Tibial nerve (tissue), 4 donors: ENCODE measurements at regions not wholly inside any gene's neighbourhood (a gene's known extent, or its start where the extent isn't known, plus 50 kb on each side); places are given as distances from the start of the nearest gene placed in this dataset.

ENCODE experiments used
- DNase-seq, 2 donors: peaks; one replicate each; pipeline ENCODE4 v3.0.0-alpha.2; 2019; ENCODE audit warnings: low spot score in 2 of 2
- H3K27ac ChIP-seq, 4 donors: fragments of 200-600 bp; sonication (generic) in 3 of 4; one replicate each; pipeline ENCODE4 v1.5.1; 2017 to 2019; ENCODE audit warnings: mild to moderate bottlenecking in 1 of 4
- H3K27me3 ChIP-seq, 2 donors: fragments of 200-600 bp; sonication (generic) in 1 of 2; one replicate each; pipeline versions ENCODE4 v1.5.1 to v1.6.0; 2017 to 2019
- H3K36me3 ChIP-seq, 3 donors: fragments of 200-600 bp; sonication (generic); one replicate each; pipeline ENCODE4 v1.5.1; 2018 to 2019
- H3K4me1 ChIP-seq, 4 donors: fragments of 200-600 bp; sonication (generic) in 3 of 4; one replicate each; pipeline ENCODE4 v1.5.1; 2017 to 2019
- H3K4me3 ChIP-seq, 4 donors: fragments of 200-600 bp; sonication (generic) in 3 of 4; one replicate each; pipeline ENCODE4 v1.5.1; 2017 to 2019; ENCODE audit warnings: mild to moderate bottlenecking in 1 of 4, moderate library complexity in 1 of 4
- H3K9me3 ChIP-seq, 4 donors: fragments of 200-600 bp; sonication (generic) in 3 of 4; one replicate each; pipeline ENCODE4 v1.5.1; 2017 to 2019
- CTCF ChIP-seq, 5 experiments: fragments of 200-600 bp in 3 of 5; fragments of 450-650 bp in 2 of 5; sonication (generic) in 3 of 5; IDR thresholded peaks; one replicate each; pipeline ENCODE4 v1.5.1; 2016 to 2019; ENCODE audit warnings: antibody characterized with exemption in 5 of 5, mild to moderate bottlenecking in 3 of 5, moderate library complexity in 2 of 5
- EP300 ChIP-seq, 2 donors: sonication (generic); formaldehyde crosslinking; IDR thresholded peaks; one replicate each; pipeline ENCODE4 v1.6.1; 2017; ENCODE audit warnings: antibody characterized with exemption in 2 of 2, mild to moderate bottlenecking in 1 of 2
- POLR2A ChIP-seq, 2 donors: fragments of 450-650 bp; IDR thresholded peaks; one replicate each; pipeline ENCODE4 v1.6.1; 2017; ENCODE audit warnings: antibody characterized with exemption in 2 of 2, mild to moderate bottlenecking in 2 of 2, moderate library complexity in 2 of 2
- whole genome bisulfite sequencing, 2 donors: methylation state at CpG; one replicate each; pipeline ENCODE4 v1.1.5; 2018; 5-methylcytosine and 5-hydroxymethylcytosine counted together

GRCh38 chr17:77409282-77410161 lies 268.8 kb downstream of the SEC14L1 start:
- Histone ChIP-seq H3K36me3 (peaks cover 0 to 6% (median 0%) of the 10 kb centered on the region in 3 donors), H3K27ac (peak overlapping the region; percentile 67 to 84 (median 79)), H3K4me3 (peak overlapping the region in 1 of 4 donors; percentile 7), H3K9me3 (peaks cover 0 to 12% (median 3%) of the 10 kb centered on the region in 4 donors), H3K4me1 (peaks cover 0 to 72% (median 65%) of the 10 kb centered on the region in 4 donors), H3K27me3 (no peaks in the 10 kb centered on the region)
- peak in 1 of 2 donors; percentile 58 for DNase-seq
- WGBS, 2 donors: 17 to 22% methylated on average over 17 to 31 of the region's 34 CpGs
- TF ChIP-seq POLR2A (IDR thresholded peaks at IDR 0.05) (peak in 1 of 2 donors; percentile 12), CTCF (IDR thresholded peaks at IDR 0.05) (no peak), EP300 (IDR thresholded peaks at IDR 0.05) (peak in 1 of 2 donors; percentile 62)

GRCh38 chr17:77410470-77410869 lies 269.7 kb downstream of the SEC14L1 start:
- H3K4me1 ChIP-seq: peaks cover 0 to 63% (median 55%) of the 10 kb centered on the region in 4 donors
- no peak overlapping the region for H3K4me3 ChIP-seq
- H3K27me3 ChIP-seq: no peaks in the 10 kb centered on the region
- peaks cover 0 to 12% (median 3%) of the 10 kb centered on the region in 4 donors for H3K9me3 ChIP-seq
- H3K27ac ChIP-seq: peak overlapping the region; percentile 67 to 84 (median 79)
- DNase-seq: no peak
- 67 to 74% methylated on average over 12 to 13 of the region's 13 CpGs for WGBS, 2 donors
- H3K36me3 ChIP-seq: peaks cover 0 to 6% (median 0%) of the 10 kb centered on the region in 3 donors
- no peak for TF ChIP-seq EP300 (IDR thresholded peaks at IDR 0.05)
- TF ChIP-seq CTCF (IDR thresholded peaks at IDR 0.05): no peak
- no peak for TF ChIP-seq POLR2A (IDR thresholded peaks at IDR 0.05)

- peaks cover 0 to 18% (median 0%) of the 10 kb centered on the region in 3 donors for H3K36me3 ChIP-seq
- DNase-seq: no peak
- no peak overlapping the region for H3K27ac ChIP-seq
- H3K4me1 ChIP-seq: peaks cover 0 to 47% (median 23%) of the 10 kb centered on the region in 4 donors
- peaks cover 0 to 12% (median 3%) of the 10 kb centered on the region in 4 donors for H3K9me3 ChIP-seq
- no peak for TF ChIP-seq POLR2A (IDR thresholded peaks at IDR 0.05)
- TF ChIP-seq CTCF (IDR thresholded peaks at IDR 0.05): no peak
- no peak for TF ChIP-seq EP300 (IDR thresholded peaks at IDR 0.05)
- WGBS, 2 donors: 84 to 93% methylated on average over 15 of the region's 15 CpGs
- H3K27me3 ChIP-seq: no peaks in the 10 kb centered on the region
- no peak overlapping the region for H3K4me3 ChIP-seq
These were observed 274.1 kb downstream of the SEC14L1 start for GRCh38 chr17:77414811-77415400.

- DNase-seq: no peak
- H3K27ac ChIP-seq: peak overlapping the region in 1 of 4 donors; percentile 34
- H3K4me1 ChIP-seq: peaks cover 0 to 47% (median 23%) of the 10 kb centered on the region in 4 donors
- no peak overlapping the region for H3K4me3 ChIP-seq
- H3K27me3 ChIP-seq: no peaks in the 10 kb centered on the region
- peaks cover 0 to 12% (median 3%) of the 10 kb centered on the region in 4 donors for H3K9me3 ChIP-seq
- 69 to 74% methylated on average over 16 to 17 of the region's 17 CpGs for WGBS, 2 donors
- TF ChIP-seq POLR2A (IDR thresholded peaks at IDR 0.05): no peak
- no peak for TF ChIP-seq CTCF (IDR thresholded peaks at IDR 0.05)
- no peak for TF ChIP-seq EP300 (IDR thresholded peaks at IDR 0.05)
- H3K36me3 ChIP-seq: peaks cover 0 to 18% (median 0%) of the 10 kb centered on the region in 3 donors
These were observed 275.4 kb downstream of the SEC14L1 start for GRCh38 chr17:77416105-77416713.
